IMR-90 (cell line): ENCODE measurements at regions not wholly inside any gene's neighbourhood (a gene's known extent, or its start where the extent isn't known, plus 50 kb on each side); places are given as distances from the start of the nearest gene placed in this dataset.
"Not testable (repeated sequence)": the region's sequence is repeated elsewhere in the genome, so short reads cannot be mapped to it uniquely, and the experiment has no call there.

Experiments used
- BHLHE40 ChIP-seq: fragments of 150-350 bp; IDR thresholded peaks from 2 replicates; pipeline ENCODE4 v1.6.1; 2016; ENCODE audit warnings: mild to moderate bottlenecking, low read depth, low read length
- CEBPB ChIP-seq: IDR thresholded peaks from 2 replicates; pipeline ENCODE4 v1.6.1; 2012; ENCODE audit warnings: low read depth, low read length, improper control_type of control experiment
- CHD1 ChIP-seq: IDR thresholded peaks from 2 replicates; pipeline ENCODE4 v1.6.1; 2012; ENCODE audit warnings: low read depth, low read length, improper control_type of control experiment
- FOS ChIP-seq: fragments of 150-350 bp; IDR thresholded peaks from 2 replicates; pipeline ENCODE4 v1.6.1; 2016; ENCODE audit warnings: low read depth, low read length
- MAFK ChIP-seq: IDR thresholded peaks from 2 replicates; pipeline ENCODE4 v1.6.1; 2012; ENCODE audit warnings: low read depth, low read length, improper control_type of control experiment
- MAZ ChIP-seq: IDR thresholded peaks from 2 replicates; pipeline ENCODE4 v1.6.1; 2012; ENCODE audit warnings: low read depth, mild to moderate bottlenecking, low read length, improper control_type of control experiment, moderate library complexity, borderline replicate concordance
- MXI1 ChIP-seq: IDR thresholded peaks from 2 replicates; pipeline ENCODE4 v1.6.1; 2012; ENCODE audit warnings: low read depth, mild to moderate bottlenecking, low read length, moderate library complexity, borderline replicate concordance
- POLR2A ChIP-seq: IDR thresholded peaks from 2 replicates; pipeline ENCODE4 v1.6.1; 2012; ENCODE audit warnings: mild to moderate bottlenecking, low read depth, low read length
- RFX5 ChIP-seq: IDR thresholded peaks from 2 replicates; pipeline ENCODE4 v1.8.0; 2012; ENCODE audit warnings: low read depth, mild to moderate bottlenecking, low read length, moderate library complexity
- SMC3 ChIP-seq: fragments of 150-350 bp; IDR thresholded peaks from 2 replicates; pipeline ENCODE4 v1.6.1; 2016; ENCODE audit warnings: low read depth, mild to moderate bottlenecking, antibody characterized with exemption, low read length, moderate library complexity
- TF ChIP-seq, protein P1 (sequence below): conservative IDR thresholded peaks from 2 replicates; pipeline ENCODE4 v1.5.1; 2012; ENCODE audit warnings: mild to moderate bottlenecking, low read depth, low read length, improper control_type of control experiment
- TF ChIP-seq, protein P2 (sequence below): fragments of 150-350 bp; IDR thresholded peaks from 2 replicates; pipeline ENCODE4 v1.6.1; 2017; ENCODE audit warnings: mild to moderate bottlenecking, antibody characterized with exemption, low read length, low read depth
- TF ChIP-seq, protein P3 (sequence below): fragments of 150-350 bp; IDR thresholded peaks from 2 replicates; pipeline ENCODE4 v1.6.1; 2016; ENCODE audit warnings: low read depth, mild to moderate bottlenecking, low read length, moderate library complexity, borderline replicate concordance

DNA sequence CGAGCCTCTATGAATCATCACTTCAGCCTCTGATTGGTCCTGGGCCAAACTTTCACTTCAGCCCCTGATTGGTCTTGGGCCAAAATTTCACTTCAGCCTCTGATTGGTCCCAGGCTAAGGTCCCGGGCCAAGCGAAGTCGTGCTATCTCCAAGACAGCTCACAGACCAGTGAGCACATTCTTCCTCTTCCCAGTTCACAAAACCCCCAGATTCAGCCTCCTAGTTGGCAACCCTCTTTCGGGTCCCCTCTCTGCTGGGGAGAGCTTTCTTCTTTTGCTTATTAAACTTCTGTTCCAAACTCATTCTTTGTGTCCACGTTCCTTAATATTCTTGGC lies 314.3 kb upstream of the ZNF337 start:
- not testable (repeated sequence) for TF ChIP-seq RFX5, POLR2A, FOS, MXI1, CEBPB, MAZ, CHD1, SMC3, MAFK, BHLHE40
- TF ChIP-seq, protein P1, sequence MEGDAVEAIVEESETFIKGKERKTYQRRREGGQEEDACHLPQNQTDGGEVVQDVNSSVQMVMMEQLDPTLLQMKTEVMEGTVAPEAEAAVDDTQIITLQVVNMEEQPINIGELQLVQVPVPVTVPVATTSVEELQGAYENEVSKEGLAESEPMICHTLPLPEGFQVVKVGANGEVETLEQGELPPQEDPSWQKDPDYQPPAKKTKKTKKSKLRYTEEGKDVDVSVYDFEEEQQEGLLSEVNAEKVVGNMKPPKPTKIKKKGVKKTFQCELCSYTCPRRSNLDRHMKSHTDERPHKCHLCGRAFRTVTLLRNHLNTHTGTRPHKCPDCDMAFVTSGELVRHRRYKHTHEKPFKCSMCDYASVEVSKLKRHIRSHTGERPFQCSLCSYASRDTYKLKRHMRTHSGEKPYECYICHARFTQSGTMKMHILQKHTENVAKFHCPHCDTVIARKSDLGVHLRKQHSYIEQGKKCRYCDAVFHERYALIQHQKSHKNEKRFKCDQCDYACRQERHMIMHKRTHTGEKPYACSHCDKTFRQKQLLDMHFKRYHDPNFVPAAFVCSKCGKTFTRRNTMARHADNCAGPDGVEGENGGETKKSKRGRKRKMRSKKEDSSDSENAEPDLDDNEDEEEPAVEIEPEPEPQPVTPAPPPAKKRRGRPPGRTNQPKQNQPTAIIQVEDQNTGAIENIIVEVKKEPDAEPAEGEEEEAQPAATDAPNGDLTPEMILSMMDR: not testable (repeated sequence)
- TF ChIP-seq, protein P2, sequence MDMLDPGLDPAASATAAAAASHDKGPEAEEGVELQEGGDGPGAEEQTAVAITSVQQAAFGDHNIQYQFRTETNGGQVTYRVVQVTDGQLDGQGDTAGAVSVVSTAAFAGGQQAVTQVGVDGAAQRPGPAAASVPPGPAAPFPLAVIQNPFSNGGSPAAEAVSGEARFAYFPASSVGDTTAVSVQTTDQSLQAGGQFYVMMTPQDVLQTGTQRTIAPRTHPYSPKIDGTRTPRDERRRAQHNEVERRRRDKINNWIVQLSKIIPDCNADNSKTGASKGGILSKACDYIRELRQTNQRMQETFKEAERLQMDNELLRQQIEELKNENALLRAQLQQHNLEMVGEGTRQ: not testable (repeated sequence)
- TF ChIP-seq, protein P3, sequence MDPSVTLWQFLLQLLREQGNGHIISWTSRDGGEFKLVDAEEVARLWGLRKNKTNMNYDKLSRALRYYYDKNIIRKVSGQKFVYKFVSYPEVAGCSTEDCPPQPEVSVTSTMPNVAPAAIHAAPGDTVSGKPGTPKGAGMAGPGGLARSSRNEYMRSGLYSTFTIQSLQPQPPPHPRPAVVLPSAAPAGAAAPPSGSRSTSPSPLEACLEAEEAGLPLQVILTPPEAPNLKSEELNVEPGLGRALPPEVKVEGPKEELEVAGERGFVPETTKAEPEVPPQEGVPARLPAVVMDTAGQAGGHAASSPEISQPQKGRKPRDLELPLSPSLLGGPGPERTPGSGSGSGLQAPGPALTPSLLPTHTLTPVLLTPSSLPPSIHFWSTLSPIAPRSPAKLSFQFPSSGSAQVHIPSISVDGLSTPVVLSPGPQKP: not testable (repeated sequence)
